Prostate gland (tissue), 2 donors: ENCODE measurements at regions not wholly inside any gene's neighbourhood (a gene's known extent, or its start where the extent isn't known, plus 50 kb on each side); places are given as distances from the start of the nearest gene placed in this dataset.

ENCODE experiments used
- POLR2A ChIP-seq: fragments of 450-650 bp; IDR thresholded peaks from one replicate; pipeline ENCODE4 v1.6.1; 2016; ENCODE audit warnings: antibody characterized with exemption, mild to moderate bottlenecking
- TF ChIP-seq, protein P1 (sequence below), 4 experiments: fragments of 200-600 bp in 2 of 4; fragments of 450-650 bp in 2 of 4; sonication (generic) in 2 of 4; IDR thresholded peaks; 1 replicate in 3 of 4; 2 replicates in 1 of 4; pipeline ENCODE4 v1.5.1; 2016 to 2019; ENCODE audit warnings: antibody characterized with exemption in 4 of 4, mild to moderate bottlenecking in 2 of 4, moderate library complexity in 2 of 4

DNA sequence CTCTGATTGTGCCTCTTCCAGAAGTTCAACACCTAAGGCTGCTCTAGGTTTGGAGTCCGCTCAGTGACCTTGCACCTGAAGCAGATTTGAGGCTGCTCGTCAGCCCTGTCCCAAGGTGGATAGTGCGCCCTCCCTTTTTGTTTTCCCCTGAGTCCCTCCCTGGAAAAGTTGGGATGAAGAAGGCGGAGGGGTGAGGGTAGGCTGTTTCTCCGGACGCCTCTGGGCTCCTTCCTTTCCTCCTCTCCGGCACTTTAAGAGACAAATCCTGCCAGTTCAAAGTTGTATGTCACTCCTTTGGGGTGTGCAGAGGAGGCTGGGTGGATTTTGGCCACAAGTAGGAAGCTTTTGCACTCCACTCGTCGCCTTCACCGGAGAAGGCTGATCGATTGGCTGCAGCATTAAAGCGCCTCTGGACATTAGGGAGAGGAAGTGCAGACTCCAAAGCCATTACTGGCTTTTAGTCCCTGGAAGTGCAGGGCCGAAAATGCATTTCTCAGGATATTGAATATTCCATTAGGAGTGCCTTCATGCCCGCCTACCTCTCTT, 81.9 kb upstream of the PRKG1 start:
- TF ChIP-seq, protein P1, sequence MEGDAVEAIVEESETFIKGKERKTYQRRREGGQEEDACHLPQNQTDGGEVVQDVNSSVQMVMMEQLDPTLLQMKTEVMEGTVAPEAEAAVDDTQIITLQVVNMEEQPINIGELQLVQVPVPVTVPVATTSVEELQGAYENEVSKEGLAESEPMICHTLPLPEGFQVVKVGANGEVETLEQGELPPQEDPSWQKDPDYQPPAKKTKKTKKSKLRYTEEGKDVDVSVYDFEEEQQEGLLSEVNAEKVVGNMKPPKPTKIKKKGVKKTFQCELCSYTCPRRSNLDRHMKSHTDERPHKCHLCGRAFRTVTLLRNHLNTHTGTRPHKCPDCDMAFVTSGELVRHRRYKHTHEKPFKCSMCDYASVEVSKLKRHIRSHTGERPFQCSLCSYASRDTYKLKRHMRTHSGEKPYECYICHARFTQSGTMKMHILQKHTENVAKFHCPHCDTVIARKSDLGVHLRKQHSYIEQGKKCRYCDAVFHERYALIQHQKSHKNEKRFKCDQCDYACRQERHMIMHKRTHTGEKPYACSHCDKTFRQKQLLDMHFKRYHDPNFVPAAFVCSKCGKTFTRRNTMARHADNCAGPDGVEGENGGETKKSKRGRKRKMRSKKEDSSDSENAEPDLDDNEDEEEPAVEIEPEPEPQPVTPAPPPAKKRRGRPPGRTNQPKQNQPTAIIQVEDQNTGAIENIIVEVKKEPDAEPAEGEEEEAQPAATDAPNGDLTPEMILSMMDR (IDR thresholded peaks at IDR 0.05) = no peak
- TF ChIP-seq POLR2A = no peak
